Ovary (tissue), 3 donors: ENCODE measurements at regions not wholly inside any gene's neighbourhood (a gene's known extent, or its start where the extent isn't known, plus 50 kb on each side); places are given as distances from the start of the nearest gene placed in this dataset.

Experiments used
- CTCF ChIP-seq, 3 donors: fragments of 450-650 bp in 2 of 3; fragments of 200-600 bp in 1 of 3; IDR thresholded peaks; one replicate each; pipeline versions ENCODE4 v1.5.1 to v1.8.0; 2016 to 2022; ENCODE audit warnings: antibody characterized with exemption in 3 of 3, mild to moderate bottlenecking in 1 of 3
- EP300 ChIP-seq: sonication (generic); formaldehyde crosslinking; IDR thresholded peaks from one replicate; pipeline ENCODE4 v1.6.1; 2017; ENCODE audit warnings: antibody characterized with exemption
- POLR2A ChIP-seq: fragments of 450-650 bp; IDR thresholded peaks from one replicate; pipeline ENCODE4 v1.6.1; 2017; ENCODE audit warnings: antibody characterized with exemption, mild to moderate bottlenecking, moderate library complexity
- donor health status: DM: no; HTN: no; CAD: no.

- TF ChIP-seq CTCF (IDR thresholded peaks at IDR 0.05), result no peak
- no peak for TF ChIP-seq POLR2A
- TF ChIP-seq EP300, result no peak
These were observed 249.2 kb upstream of the BTG1 start for GRCh38 chr12:92394895-92395294.
